ENCODE measurements at regions not wholly inside any gene's neighbourhood (a gene's known extent, or its start where the extent isn't known, plus 50 kb on each side); places are given as distances from the start of the nearest gene placed in this dataset.
"Not testable (repeated sequence)": the region's sequence is repeated elsewhere in the genome, so short reads cannot be mapped to it uniquely, and the experiment has no call there.

- DNase-seq: no peak
Observed at GRCh38 chr2:144920755-144921530, 401.0 kb upstream of the ZEB2 start.

GRCh38 chr2:144914622-144915318, 394.9 kb upstream of the ZEB2 start:
- no peak for DNase-seq

- DNase-seq: no peak
Observed at GRCh38 chr2:144914113-144914512, 394.2 kb upstream of the ZEB2 start.

- no peak for DNase-seq
Observed at GRCh38 chr2:144912206-144912605, 392.3 kb upstream of the ZEB2 start.

GRCh38 chr2:144905956-144906355, 386.0 kb upstream of the ZEB2 start:
- no peak for DNase-seq

GRCh38 chr2:144904612-144905011, 384.7 kb upstream of the ZEB2 start:
- no peak for DNase-seq

- not testable (repeated sequence) for DNase-seq
Observed at GRCh38 chr2:144903045-144903444, 383.1 kb upstream of the ZEB2 start.

- not testable (repeated sequence) for DNase-seq
Observed at GRCh38 chr2:144901386-144901785, 381.5 kb upstream of the ZEB2 start.

GRCh38 chr2:144896341-144896740, 376.4 kb upstream of the ZEB2 start:
- DNase-seq: no peak

- DNase-seq: no peak
Observed at GRCh38 chr2:144894612-144895599, 375.0 kb upstream of the ZEB2 start.

GRCh38 chr2:144893464-144893863, 373.5 kb upstream of the ZEB2 start:
- no peak for DNase-seq

- no peak for DNase-seq
Observed at GRCh38 chr2:144890828-144891227, 370.9 kb upstream of the ZEB2 start.

GRCh38 chr2:144889348-144889747, 369.4 kb upstream of the ZEB2 start:
- no peak for DNase-seq

- DNase-seq: peak; percentile 38
Observed at GRCh38 chr2:144886862-144887261, 366.9 kb upstream of the ZEB2 start.

- no peak for DNase-seq
Observed at GRCh38 chr2:144877893-144878292, 358.0 kb upstream of the ZEB2 start.

GRCh38 chr2:144876013-144876412, 356.1 kb upstream of the ZEB2 start:
- no peak for DNase-seq

- DNase-seq: no peak
Observed at GRCh38 chr2:144875290-144875969, 355.5 kb upstream of the ZEB2 start.

- DNase-seq: no peak
Observed at GRCh38 chr2:144865670-144866069, 345.8 kb upstream of the ZEB2 start.

GRCh38 chr2:144859716-144860115, 339.8 kb upstream of the ZEB2 start:
- DNase-seq: no peak

GRCh38 chr2:144858211-144858610, 338.3 kb upstream of the ZEB2 start:
- no peak for DNase-seq

GRCh38 chr2:144854596-144854995, 334.7 kb upstream of the ZEB2 start:
- DNase-seq: no peak

- DNase-seq: peak; percentile 42
Observed at GRCh38 chr2:144849612-144850011, 329.7 kb upstream of the ZEB2 start.

- DNase-seq: no peak
Observed at GRCh38 chr2:144848423-144848822, 328.5 kb upstream of the ZEB2 start.

Measured in midbrain (tissue), 1 donor.